ENCODE measurements at regions not wholly inside any gene's neighbourhood (a gene's known extent, or its start where the extent isn't known, plus 50 kb on each side); places are given as distances from the start of the nearest gene placed in this dataset.
A peak's percentile ranks its signal among the peaks of the same experiment; 100 is the strongest.

DNA sequence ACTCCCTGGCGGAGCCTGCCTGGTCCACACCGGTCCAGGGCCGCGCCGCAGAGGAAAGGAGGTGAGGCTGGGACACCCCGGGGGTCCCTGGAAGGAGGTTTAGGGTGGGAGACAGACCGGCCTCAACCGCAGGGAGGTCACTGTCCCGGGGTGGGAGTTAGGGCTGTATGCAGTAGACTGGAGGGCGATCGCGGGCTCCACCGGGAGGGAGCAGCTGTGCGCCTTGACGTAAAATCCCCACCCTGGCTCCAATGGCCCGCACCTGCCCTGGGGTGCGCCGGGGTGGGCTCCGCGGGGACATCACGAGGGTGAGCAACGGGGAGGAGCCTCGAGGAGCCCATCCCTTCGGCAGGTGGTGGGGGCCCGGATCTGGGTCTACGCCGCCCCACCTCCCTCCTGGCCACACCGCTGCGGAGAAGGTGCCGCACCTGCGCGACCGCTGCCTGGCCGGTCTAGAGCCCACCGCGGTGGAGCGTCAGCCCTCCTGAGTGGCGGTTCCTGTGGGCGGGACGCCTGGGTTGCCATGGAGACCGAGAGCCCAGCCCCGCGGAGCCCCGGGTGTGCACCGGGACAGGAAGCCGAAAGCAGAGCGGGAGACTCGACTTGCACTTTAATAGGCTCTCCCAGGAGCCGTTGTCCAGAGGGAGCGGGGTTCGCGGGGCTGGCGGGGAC is 105.1 kb downstream of the ADRA2C start:
- Histone ChIP-seq H3K9me3 (no peaks in the 10 kb centered on the region), H3K4me3 (replicated peaks in 1 of 3) (no peak overlapping the region), H3K27me3 (no peaks in the 10 kb centered on the region), H3K36me3 (no peaks in the 10 kb centered on the region), H3K4me1 (peaks cover 8 to 11% of the 10 kb centered on the region in 2 donors), H3K27ac (no peak overlapping the region)
- peak; percentile 32 to 45 for DNase-seq
- intact Hi-C loops (cut with DNase I): no loop called here
- TF ChIP-seq, protein P1, sequence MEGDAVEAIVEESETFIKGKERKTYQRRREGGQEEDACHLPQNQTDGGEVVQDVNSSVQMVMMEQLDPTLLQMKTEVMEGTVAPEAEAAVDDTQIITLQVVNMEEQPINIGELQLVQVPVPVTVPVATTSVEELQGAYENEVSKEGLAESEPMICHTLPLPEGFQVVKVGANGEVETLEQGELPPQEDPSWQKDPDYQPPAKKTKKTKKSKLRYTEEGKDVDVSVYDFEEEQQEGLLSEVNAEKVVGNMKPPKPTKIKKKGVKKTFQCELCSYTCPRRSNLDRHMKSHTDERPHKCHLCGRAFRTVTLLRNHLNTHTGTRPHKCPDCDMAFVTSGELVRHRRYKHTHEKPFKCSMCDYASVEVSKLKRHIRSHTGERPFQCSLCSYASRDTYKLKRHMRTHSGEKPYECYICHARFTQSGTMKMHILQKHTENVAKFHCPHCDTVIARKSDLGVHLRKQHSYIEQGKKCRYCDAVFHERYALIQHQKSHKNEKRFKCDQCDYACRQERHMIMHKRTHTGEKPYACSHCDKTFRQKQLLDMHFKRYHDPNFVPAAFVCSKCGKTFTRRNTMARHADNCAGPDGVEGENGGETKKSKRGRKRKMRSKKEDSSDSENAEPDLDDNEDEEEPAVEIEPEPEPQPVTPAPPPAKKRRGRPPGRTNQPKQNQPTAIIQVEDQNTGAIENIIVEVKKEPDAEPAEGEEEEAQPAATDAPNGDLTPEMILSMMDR (IDR thresholded peaks at IDR 0.05): no peak
- TF ChIP-seq POLR2A (IDR thresholded peaks at IDR 0.05): no peak
- WGBS, 2 donors: 17 to 43% methylated on average over 6 to 18 of the region's 53 CpGs

DNA sequence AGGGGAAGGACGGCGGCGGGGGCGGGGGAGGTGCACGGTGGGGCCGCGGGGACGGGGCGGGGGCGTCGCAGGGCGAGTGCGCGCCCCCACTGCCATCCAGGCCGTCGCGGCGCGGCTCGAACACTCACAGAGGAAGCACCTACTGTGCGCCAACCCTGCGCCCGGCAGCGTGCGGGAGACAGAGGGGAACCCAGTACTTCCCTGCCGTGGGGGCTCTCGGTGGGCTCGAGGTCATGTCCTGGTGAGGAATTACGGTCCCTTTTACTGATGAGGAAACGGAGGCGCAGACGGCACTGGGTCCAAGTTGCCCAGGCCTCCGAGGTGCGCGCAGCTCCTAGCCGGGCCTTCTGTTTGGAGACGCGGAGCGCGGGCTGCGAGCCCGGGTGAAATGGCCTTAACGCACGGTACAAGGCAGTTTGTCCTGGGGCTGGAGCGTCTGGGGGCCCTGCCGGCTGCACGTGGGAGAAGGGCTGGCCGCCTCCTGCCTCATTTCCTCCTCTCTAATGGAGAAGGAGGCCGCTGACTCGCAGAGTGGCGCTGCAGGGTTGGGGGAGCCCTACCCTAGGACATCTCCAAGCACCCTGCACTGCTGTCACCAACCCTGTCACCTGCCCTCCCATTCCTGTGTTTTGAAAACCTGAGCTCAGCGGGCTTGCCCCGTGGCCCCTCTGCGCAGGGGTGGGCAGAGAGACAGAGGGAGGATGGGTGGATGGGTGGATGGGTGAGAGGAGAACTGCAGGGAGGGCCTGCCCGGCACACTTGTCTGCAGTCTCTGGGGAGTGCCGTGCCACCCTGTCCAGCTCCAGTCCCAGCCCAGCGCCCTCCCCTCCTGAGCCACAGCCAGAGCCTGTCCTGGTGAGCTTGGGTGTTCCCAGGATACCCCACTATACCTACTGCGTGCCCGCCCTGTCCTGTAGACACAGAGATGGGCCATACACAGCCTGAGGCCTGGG is 106.0 kb downstream of the ADRA2C start:
- peaks cover 8 to 11% of the 10 kb centered on the region in 2 donors for H3K4me1 ChIP-seq
- H3K4me3 ChIP-seq (replicated peaks in 1 of 3): no peak overlapping the region
- DNase-seq: no peak
- intact Hi-C loops (cut with DNase I): no loop called here
- no peak for TF ChIP-seq POLR2A (IDR thresholded peaks at IDR 0.05)
- TF ChIP-seq, protein P1 (IDR thresholded peaks at IDR 0.05): no peak
- H3K27me3 ChIP-seq: no peaks in the 10 kb centered on the region
- 14 to 18% methylated on average over 23 to 29 of the region's 59 CpGs for WGBS, 2 donors
- no peak overlapping the region for H3K27ac ChIP-seq
- H3K36me3 ChIP-seq: no peaks in the 10 kb centered on the region
- no peaks in the 10 kb centered on the region for H3K9me3 ChIP-seq

DNA sequence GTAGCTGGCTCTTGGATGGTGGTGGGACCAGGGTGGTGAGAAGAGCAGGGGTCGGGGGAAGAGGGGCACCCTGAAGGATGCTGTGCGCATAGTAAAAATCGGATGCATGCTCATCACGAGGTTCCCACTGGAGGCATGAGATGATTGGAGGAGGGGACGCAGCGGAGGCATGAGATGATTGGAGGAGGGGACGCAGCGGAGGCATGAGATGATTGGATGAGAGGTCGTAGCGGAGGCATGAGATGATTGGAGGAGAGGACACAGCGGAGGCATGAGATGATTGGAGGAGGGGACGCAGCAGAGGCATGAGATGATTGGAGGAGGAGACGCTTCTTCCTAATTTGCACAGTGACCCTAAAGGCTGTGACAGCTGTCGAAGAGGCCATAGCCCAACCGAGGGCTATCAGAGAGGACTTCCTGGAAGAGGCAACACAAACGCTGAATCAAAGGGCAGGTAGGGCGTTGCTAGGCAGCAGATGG is 106.7 kb downstream of the ADRA2C start:
- no peak for DNase-seq
- no peak overlapping the region for H3K4me3 ChIP-seq (replicated peaks in 1 of 3)
- H3K4me1 ChIP-seq: peaks cover 8 to 11% of the 10 kb centered on the region in 2 donors
- TF ChIP-seq, protein P1 (IDR thresholded peaks at IDR 0.05): no peak
- no peak for TF ChIP-seq POLR2A (IDR thresholded peaks at IDR 0.05)
- H3K9me3 ChIP-seq: no peaks in the 10 kb centered on the region
- no peak overlapping the region for H3K27ac ChIP-seq
- intact Hi-C loops (cut with DNase I): no loop called here
- 64 to 77% methylated on average over 17 of the region's 17 CpGs for WGBS, 2 donors
- no peaks in the 10 kb centered on the region for H3K27me3 ChIP-seq
- H3K36me3 ChIP-seq: no peaks in the 10 kb centered on the region

DNA sequence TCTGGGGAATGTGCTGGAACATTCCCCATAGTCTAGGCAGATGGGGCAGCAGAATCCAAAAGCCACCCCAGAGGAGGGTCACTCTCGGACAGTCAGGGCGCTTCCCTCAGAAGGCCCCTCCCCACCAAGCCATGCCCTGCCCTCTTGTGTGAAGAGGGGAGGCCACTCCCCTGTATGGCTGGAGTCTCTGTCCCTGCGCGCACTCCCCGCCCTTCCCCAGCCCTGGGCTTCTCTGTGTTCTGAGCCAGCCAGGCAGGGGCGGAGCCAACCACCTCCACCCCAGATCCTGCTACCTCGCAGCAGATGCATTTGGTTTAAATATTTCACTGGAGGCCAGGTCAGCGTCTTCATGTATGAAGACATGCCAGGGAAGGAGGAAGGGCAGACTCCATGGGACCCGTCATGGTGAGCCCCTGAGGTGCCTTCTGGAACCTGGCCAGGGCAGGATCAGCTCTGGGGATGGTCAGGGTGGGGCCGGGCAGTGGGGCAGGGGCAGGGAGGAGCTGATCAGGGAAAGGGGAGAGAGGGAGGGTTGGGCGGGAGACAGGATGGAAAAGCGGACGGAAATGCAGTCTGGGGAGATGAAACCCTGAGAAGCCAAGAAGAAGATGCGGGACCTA is 107.3 kb downstream of the ADRA2C start:
- WGBS, 2 donors: 29 to 53% methylated on average over 9 to 14 of the region's 14 CpGs
- H3K4me1 ChIP-seq: peaks cover 8 to 11% of the 10 kb centered on the region in 2 donors
- intact Hi-C loops (cut with DNase I): no loop called here
- no peak for DNase-seq
- no peaks in the 10 kb centered on the region for H3K36me3 ChIP-seq
- no peak overlapping the region for H3K4me3 ChIP-seq (replicated peaks in 1 of 3)
- no peak overlapping the region for H3K27ac ChIP-seq
- no peaks in the 10 kb centered on the region for H3K27me3 ChIP-seq
- no peak for TF ChIP-seq POLR2A (IDR thresholded peaks at IDR 0.05)
- TF ChIP-seq, protein P1 (IDR thresholded peaks at IDR 0.05): no peak
- no peaks in the 10 kb centered on the region for H3K9me3 ChIP-seq

Measured in thyroid gland (tissue), 4 donors.